Esophagus squamous epithelium (tissue), 4 donors: ENCODE measurements at regions not wholly inside any gene's neighbourhood (a gene's known extent, or its start where the extent isn't known, plus 50 kb on each side); places are given as distances from the start of the nearest gene placed in this dataset.

Experiments
- POLR2A ChIP-seq, 4 donors: fragments of 450-650 bp; IDR thresholded peaks; one replicate each; pipeline ENCODE4 v1.6.1; 2017; ENCODE audit warnings: antibody characterized with exemption in 4 of 4, mild to moderate bottlenecking in 4 of 4, moderate library complexity in 3 of 4
- TF ChIP-seq, protein P1 (sequence below), 6 experiments: fragments of 450-650 bp in 4 of 6; fragments of 200-600 bp in 2 of 6; sonication (generic) in 2 of 6; IDR thresholded peaks; one replicate each; pipeline ENCODE4 v1.5.1; 2016 to 2019; ENCODE audit warnings: antibody characterized with exemption in 6 of 6, mild to moderate bottlenecking in 4 of 6, moderate library complexity in 4 of 6

DNA sequence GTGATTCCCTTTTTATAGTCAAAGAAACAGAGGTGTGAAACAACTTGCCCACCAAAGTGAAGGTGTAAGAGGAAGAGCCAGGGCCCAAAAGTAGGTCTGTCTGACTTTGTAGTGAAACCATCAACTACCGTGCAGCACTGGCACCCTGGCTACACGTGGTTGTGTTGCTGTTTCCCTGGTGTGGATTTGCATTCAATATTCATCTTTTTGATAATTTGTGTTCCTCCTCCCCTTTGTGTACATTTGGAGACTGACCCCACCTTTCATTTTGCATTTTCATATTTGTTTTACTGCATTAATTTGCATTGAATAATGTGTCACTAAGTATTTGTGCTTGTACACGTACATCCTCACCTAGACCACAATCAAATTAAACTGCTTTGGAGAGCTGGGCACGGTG, 873.8 kb upstream of the WWC1 start:
- TF ChIP-seq, protein P1, sequence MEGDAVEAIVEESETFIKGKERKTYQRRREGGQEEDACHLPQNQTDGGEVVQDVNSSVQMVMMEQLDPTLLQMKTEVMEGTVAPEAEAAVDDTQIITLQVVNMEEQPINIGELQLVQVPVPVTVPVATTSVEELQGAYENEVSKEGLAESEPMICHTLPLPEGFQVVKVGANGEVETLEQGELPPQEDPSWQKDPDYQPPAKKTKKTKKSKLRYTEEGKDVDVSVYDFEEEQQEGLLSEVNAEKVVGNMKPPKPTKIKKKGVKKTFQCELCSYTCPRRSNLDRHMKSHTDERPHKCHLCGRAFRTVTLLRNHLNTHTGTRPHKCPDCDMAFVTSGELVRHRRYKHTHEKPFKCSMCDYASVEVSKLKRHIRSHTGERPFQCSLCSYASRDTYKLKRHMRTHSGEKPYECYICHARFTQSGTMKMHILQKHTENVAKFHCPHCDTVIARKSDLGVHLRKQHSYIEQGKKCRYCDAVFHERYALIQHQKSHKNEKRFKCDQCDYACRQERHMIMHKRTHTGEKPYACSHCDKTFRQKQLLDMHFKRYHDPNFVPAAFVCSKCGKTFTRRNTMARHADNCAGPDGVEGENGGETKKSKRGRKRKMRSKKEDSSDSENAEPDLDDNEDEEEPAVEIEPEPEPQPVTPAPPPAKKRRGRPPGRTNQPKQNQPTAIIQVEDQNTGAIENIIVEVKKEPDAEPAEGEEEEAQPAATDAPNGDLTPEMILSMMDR (IDR thresholded peaks at IDR 0.05) = no peak
- no peak for TF ChIP-seq POLR2A (IDR thresholded peaks at IDR 0.05)
